ENCODE measurements at regions not wholly inside any gene's neighbourhood (a gene's known extent, or its start where the extent isn't known, plus 50 kb on each side); places are given as distances from the start of the nearest gene placed in this dataset.

DNA sequence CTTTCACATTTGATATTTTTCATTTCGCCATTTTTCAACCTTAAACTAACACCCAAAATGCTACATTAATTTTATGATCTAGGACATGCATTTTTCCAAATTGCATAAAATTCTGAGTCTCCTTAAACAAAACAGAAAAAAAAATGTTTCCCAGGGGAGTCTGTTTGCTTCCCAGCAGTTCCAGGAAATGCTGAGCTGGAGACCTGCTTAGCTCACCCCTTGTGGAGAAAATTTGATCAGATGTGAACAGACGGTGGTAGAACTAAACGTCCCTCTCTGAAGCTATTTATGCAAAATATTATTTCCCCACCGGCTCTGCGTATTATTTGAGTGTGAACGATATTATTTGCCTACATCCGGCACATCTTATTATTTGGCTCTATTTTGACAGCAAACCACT lies 74.9 kb upstream of the AGAP1 start:
- TF ChIP-seq, protein P1, sequence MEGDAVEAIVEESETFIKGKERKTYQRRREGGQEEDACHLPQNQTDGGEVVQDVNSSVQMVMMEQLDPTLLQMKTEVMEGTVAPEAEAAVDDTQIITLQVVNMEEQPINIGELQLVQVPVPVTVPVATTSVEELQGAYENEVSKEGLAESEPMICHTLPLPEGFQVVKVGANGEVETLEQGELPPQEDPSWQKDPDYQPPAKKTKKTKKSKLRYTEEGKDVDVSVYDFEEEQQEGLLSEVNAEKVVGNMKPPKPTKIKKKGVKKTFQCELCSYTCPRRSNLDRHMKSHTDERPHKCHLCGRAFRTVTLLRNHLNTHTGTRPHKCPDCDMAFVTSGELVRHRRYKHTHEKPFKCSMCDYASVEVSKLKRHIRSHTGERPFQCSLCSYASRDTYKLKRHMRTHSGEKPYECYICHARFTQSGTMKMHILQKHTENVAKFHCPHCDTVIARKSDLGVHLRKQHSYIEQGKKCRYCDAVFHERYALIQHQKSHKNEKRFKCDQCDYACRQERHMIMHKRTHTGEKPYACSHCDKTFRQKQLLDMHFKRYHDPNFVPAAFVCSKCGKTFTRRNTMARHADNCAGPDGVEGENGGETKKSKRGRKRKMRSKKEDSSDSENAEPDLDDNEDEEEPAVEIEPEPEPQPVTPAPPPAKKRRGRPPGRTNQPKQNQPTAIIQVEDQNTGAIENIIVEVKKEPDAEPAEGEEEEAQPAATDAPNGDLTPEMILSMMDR (conservative IDR thresholded peaks at IDR 0.05): no peak
- no peak for TF ChIP-seq ZFX (IDR thresholded peaks at IDR 0.05)
